Suppressor macrophage treated with lipopolysaccharide for 4 hours (primary cell): ENCODE measurements at regions not wholly inside any gene's neighbourhood (a gene's known extent, or its start where the extent isn't known, plus 50 kb on each side); places are given as distances from the start of the nearest gene placed in this dataset.

ENCODE experiments used
- DNase-seq: peaks from one replicate; pipeline ENCODE4 v3.0.0-alpha.2; 2020

- DNase-seq, result no peak
These were observed 206.8 kb upstream of the SOX9 start for GRCh38 chr17:71914042-71914441.

- no peak for DNase-seq
These were observed 206.0 kb upstream of the SOX9 start for GRCh38 chr17:71914812-71915211.

GRCh38 chr17:71917715-71918114 lies 203.1 kb upstream of the SOX9 start:
- no peak for DNase-seq

GRCh38 chr17:71919186-71919585 lies 201.6 kb upstream of the SOX9 start:
- DNase-seq, result no peak

GRCh38 chr17:71919896-71920295 lies 200.9 kb upstream of the SOX9 start:
- no peak for DNase-seq

- DNase-seq, result no peak
These were observed 199.0 kb upstream of the SOX9 start for GRCh38 chr17:71921796-71922195.

- no peak for DNase-seq
These were observed 198.4 kb upstream of the SOX9 start for GRCh38 chr17:71922439-71922838.

GRCh38 chr17:71926746-71927398 lies 193.9 kb upstream of the SOX9 start:
- DNase-seq, result no peak

- no peak for DNase-seq
These were observed 187.5 kb upstream of the SOX9 start for GRCh38 chr17:71933306-71933705.

GRCh38 chr17:71934520-71934919 lies 186.3 kb upstream of the SOX9 start:
- DNase-seq, result no peak

- no peak for DNase-seq
These were observed 185.5 kb upstream of the SOX9 start for GRCh38 chr17:71935341-71935740.

GRCh38 chr17:71936977-71937376 lies 183.8 kb upstream of the SOX9 start:
- DNase-seq, result no peak

- DNase-seq, result no peak
These were observed 182.9 kb upstream of the SOX9 start for GRCh38 chr17:71937914-71938313.

- no peak for DNase-seq
These were observed 182.3 kb upstream of the SOX9 start for GRCh38 chr17:71938340-71939010.

GRCh38 chr17:71941920-71942319 lies 178.9 kb upstream of the SOX9 start:
- no peak for DNase-seq

- peak; percentile 9 for DNase-seq
These were observed 178.2 kb upstream of the SOX9 start for GRCh38 chr17:71942626-71943025.

- DNase-seq, result no peak
These were observed 172.0 kb upstream of the SOX9 start for GRCh38 chr17:71948703-71949422.

GRCh38 chr17:71959154-71959553 lies 161.7 kb upstream of the SOX9 start:
- no peak for DNase-seq

GRCh38 chr17:71963351-71963750 lies 157.5 kb upstream of the SOX9 start:
- DNase-seq, result no peak

GRCh38 chr17:71963791-71964190 lies 157.0 kb upstream of the SOX9 start:
- no peak for DNase-seq

GRCh38 chr17:71964559-71964958 lies 156.3 kb upstream of the SOX9 start:
- DNase-seq, result no peak

GRCh38 chr17:71966055-71966454 lies 154.8 kb upstream of the SOX9 start:
- DNase-seq, result no peak

GRCh38 chr17:71966459-71967313 lies 154.1 kb upstream of the SOX9 start:
- DNase-seq, result no peak
